Osteocyte (in vitro differentiated cells): ENCODE measurements at regions not wholly inside any gene's neighbourhood (a gene's known extent, or its start where the extent isn't known, plus 50 kb on each side); places are given as distances from the start of the nearest gene placed in this dataset.
"Not testable (repeated sequence)": the region's sequence is repeated elsewhere in the genome, so short reads cannot be mapped to it uniquely, and the experiment has no call there.

ENCODE experiments used
- DNase-seq: peaks from one replicate; pipeline ENCODE4 v3.0.0; 2021; ENCODE audit warnings: mixed read lengths; ENCODE audit not compliant: unreplicated experiment; ENCODE audit errors: extremely low spot score
- H3K27ac Mint-ChIP-seq: one replicate; pipeline ENCODE4 v1.8.0; 2021; ENCODE audit warnings: mild to moderate bottlenecking, mixed read lengths; ENCODE audit not compliant: unreplicated experiment
- H3K27me3 Mint-ChIP-seq: one replicate; pipeline ENCODE4 v1.8.0; 2021; ENCODE audit warnings: mixed read lengths; ENCODE audit not compliant: unreplicated experiment
- H3K36me3 Mint-ChIP-seq: one replicate; pipeline ENCODE4 v1.8.0; 2021; ENCODE audit warnings: mixed read lengths; ENCODE audit not compliant: unreplicated experiment
- H3K4me1 Mint-ChIP-seq: one replicate; pipeline ENCODE4 v1.8.0; 2021; ENCODE audit warnings: mixed read lengths; ENCODE audit not compliant: unreplicated experiment
- H3K4me3 Mint-ChIP-seq: one replicate; pipeline ENCODE4 v1.8.0; 2021; ENCODE audit warnings: mild to moderate bottlenecking, moderate library complexity, mixed read lengths; ENCODE audit not compliant: unreplicated experiment
- H3K9me3 Mint-ChIP-seq: one replicate; pipeline ENCODE4 v1.8.0; 2021; ENCODE audit warnings: mixed read lengths; ENCODE audit not compliant: unreplicated experiment
- CTCF ChIP-seq: fragments of 200-600 bp; sonication (generic); IDR thresholded peaks from 2 replicates; pipeline ENCODE4 v1.5.0; 2021; ENCODE audit warnings: antibody characterized with exemption, mild to moderate bottlenecking, moderate library complexity

- no peak for TF ChIP-seq CTCF
- Mint-ChIP-seq H3K4me1 (peaks cover 13% of the 10 kb centered on the region), H3K27ac (no peak overlapping the region), H3K27me3 (no peaks in the 10 kb centered on the region), H3K36me3 (no peaks in the 10 kb centered on the region), H3K4me3 (no peak overlapping the region), H3K9me3 (peaks cover 4% of the 10 kb centered on the region)
- no peak for DNase-seq
Observed at GRCh38 chr1:119210296-119210649, 69.8 kb upstream of the WARS2 start.

GRCh38 chr1:119213213-119213612 is 72.8 kb upstream of the WARS2 start:
- not testable (repeated sequence) for H3K9me3 Mint-ChIP-seq, H3K27me3 Mint-ChIP-seq, DNase-seq, H3K4me3 Mint-ChIP-seq, H3K27ac Mint-ChIP-seq, H3K36me3 Mint-ChIP-seq
- H3K4me1 Mint-ChIP-seq, result peaks cover 13% of the 10 kb centered on the region

GRCh38 chr1:119214961-119215360 is 74.5 kb upstream of the WARS2 start:
- not testable (repeated sequence) for H3K4me1 Mint-ChIP-seq, H3K4me3 Mint-ChIP-seq, H3K27me3 Mint-ChIP-seq, DNase-seq, H3K36me3 Mint-ChIP-seq, H3K27ac Mint-ChIP-seq, H3K9me3 Mint-ChIP-seq

GRCh38 chr1:119217309-119217828 is 76.9 kb upstream of the WARS2 start:
- peaks cover 3% of the 10 kb centered on the region for H3K9me3 Mint-ChIP-seq

GRCh38 chr1:119219711-119220110 is 79.3 kb upstream of the WARS2 start:
- peaks cover 4% of the 10 kb centered on the region for H3K27me3 Mint-ChIP-seq
- H3K27ac Mint-ChIP-seq, result no peak overlapping the region
- DNase-seq, result no peak
- H3K36me3 Mint-ChIP-seq, result no peaks in the 10 kb centered on the region
- no peak overlapping the region for H3K4me3 Mint-ChIP-seq
- TF ChIP-seq CTCF, result no peak
- H3K4me1 Mint-ChIP-seq, result no peaks in the 10 kb centered on the region
- no peaks in the 10 kb centered on the region for H3K9me3 Mint-ChIP-seq

More at GRCh38 chr1:119217309-119217828, 76.9 kb upstream of the WARS2 start:
- no peaks in the 10 kb centered on the region for H3K36me3 Mint-ChIP-seq
- no peaks in the 10 kb centered on the region for H3K4me1 Mint-ChIP-seq
- DNase-seq, result no peak
- no peak overlapping the region for H3K4me3 Mint-ChIP-seq
- no peak overlapping the region for H3K27ac Mint-ChIP-seq
- TF ChIP-seq CTCF, result no peak
- peaks cover 2% of the 10 kb centered on the region for H3K27me3 Mint-ChIP-seq

- H3K27me3 Mint-ChIP-seq, result peaks cover 4% of the 10 kb centered on the region
Observed at GRCh38 chr1:119220991-119221390, 80.5 kb upstream of the WARS2 start.

More at GRCh38 chr1:119220991-119221390, 80.5 kb upstream of the WARS2 start:
- no peak overlapping the region for H3K4me3 Mint-ChIP-seq
- H3K36me3 Mint-ChIP-seq, result no peaks in the 10 kb centered on the region
- no peak overlapping the region for H3K27ac Mint-ChIP-seq
- DNase-seq, result no peak
- TF ChIP-seq CTCF, result no peak
- H3K9me3 Mint-ChIP-seq, result no peaks in the 10 kb centered on the region
- no peaks in the 10 kb centered on the region for H3K4me1 Mint-ChIP-seq
